GM23338 (cell line): ENCODE measurements at regions not wholly inside any gene's neighbourhood (a gene's known extent, or its start where the extent isn't known, plus 50 kb on each side); places are given as distances from the start of the nearest gene placed in this dataset.

Experiments used
- ATAC-seq: fragments of 200-7000 bp; cut with Tn5 transposase; 3 replicates; pipeline ENCODE4 v1.9.1; 2020
- DNase-seq: peaks from one replicate; pipeline ENCODE4 v3.0.0-alpha.2; 2015; ENCODE audit warnings: low spot score
- H2AFZ ChIP-seq: fragments of 200-600 bp; sonication (generic); 2 replicates; pipeline ENCODE4 v1.8.0; 2016; ENCODE audit warnings: antibody characterized with exemption, mild to moderate bottlenecking, moderate library complexity
- H3F3A ChIP-seq: fragments of 200-600 bp; sonication (generic); replicated peaks from 2 replicates; pipeline ENCODE4 v1.8.0; 2017; ENCODE audit warnings: antibody characterized with exemption, mixed run types, low read depth
- H3K27ac ChIP-seq: fragments of 200-600 bp; sonication (generic); 2 replicates; pipeline ENCODE4 v1.6.1; 2016; ENCODE audit warnings: low read depth
- H3K27me3 ChIP-seq: fragments of 200-600 bp; sonication (generic); 2 replicates; pipeline ENCODE4 v1.8.0; 2016; ENCODE audit warnings: mild to moderate bottlenecking, mixed run types, moderate library complexity; ENCODE audit not compliant: insufficient read depth
- H3K36me3 ChIP-seq: fragments of 200-600 bp; sonication (generic); 2 replicates; pipeline ENCODE4 v1.8.0; 2016; ENCODE audit warnings: mild to moderate bottlenecking; ENCODE audit not compliant: insufficient read depth
- H3K4me1 ChIP-seq: fragments of 200-600 bp; sonication (generic); 2 replicates; pipeline ENCODE4 v1.8.0; 2016; ENCODE audit warnings: mild to moderate bottlenecking, moderate library complexity; ENCODE audit not compliant: insufficient read depth
- H3K4me2 ChIP-seq: fragments of 200-600 bp; sonication (generic); 2 replicates; pipeline ENCODE4 v1.7.1; 2017; ENCODE audit warnings: mixed run types
- H3K4me3 ChIP-seq: fragments of 200-600 bp; sonication (generic); 2 replicates; pipeline ENCODE4 v1.6.1; 2016; ENCODE audit warnings: mixed run types
- H3K79me2 ChIP-seq: fragments of 200-600 bp; sonication (generic); replicated peaks from 2 replicates; pipeline ENCODE4 v1.8.0; 2017; ENCODE audit warnings: mild to moderate bottlenecking; ENCODE audit not compliant: insufficient read depth
- H3K9me2 ChIP-seq: fragments of 200-600 bp; sonication (generic); 2 replicates; pipeline ENCODE4 v1.8.0; 2017; ENCODE audit not compliant: insufficient read depth
- H4K20me1 ChIP-seq: fragments of 200-600 bp; sonication (generic); replicated peaks from 2 replicates; pipeline ENCODE4 v1.8.0; 2017; ENCODE audit warnings: mild to moderate bottlenecking; ENCODE audit not compliant: insufficient read depth
- H3K27ac Mint-ChIP-seq: 2 replicates; pipeline ENCODE4 v1.8.0; 2020; ENCODE audit warnings: inconsistent platforms, mild to moderate bottlenecking, moderate library complexity, mixed read lengths
- H3K27me3 Mint-ChIP-seq: 3 replicates; pipeline ENCODE4 v1.8.0; 2022; ENCODE audit warnings: low read depth, mild to moderate bottlenecking, moderate library complexity, mixed read lengths, inconsistent platforms; ENCODE audit not compliant: insufficient read depth, poor library complexity
- H3K36me3 Mint-ChIP-seq: 3 replicates; pipeline ENCODE4 v1.8.0; 2021; ENCODE audit warnings: low read depth, mild to moderate bottlenecking, inconsistent platforms, moderate library complexity, mixed read lengths
- H3K4me1 Mint-ChIP-seq: 3 replicates; pipeline ENCODE4 v1.8.0; 2020; ENCODE audit warnings: mild to moderate bottlenecking, inconsistent platforms, mixed read lengths
- H3K4me3 Mint-ChIP-seq: 3 replicates; pipeline ENCODE4 v1.8.0; 2021; ENCODE audit warnings: moderate library complexity, mild to moderate bottlenecking, inconsistent platforms, mixed read lengths
- H3K9me3 Mint-ChIP-seq: 3 replicates; pipeline ENCODE4 v1.8.0; 2020; ENCODE audit warnings: moderate library complexity, mild to moderate bottlenecking, inconsistent platforms, mixed read lengths
- CTCF ChIP-seq, 2 experiments: fragments of 200-600 bp in 1 of 2; sonication (generic) in 1 of 2; conservative IDR thresholded peaks; 2 replicates each; pipeline versions ENCODE4 v1.5.1 to v1.6.1; 2016 to 2017; ENCODE audit warnings: antibody characterized with exemption in 2 of 2, low read depth in 2 of 2, mild to moderate bottlenecking in 2 of 2, moderate library complexity in 1 of 2
- ETS1 ChIP-seq: IDR thresholded peaks from 2 replicates; pipeline ENCODE4 v1.6.1; 2016; ENCODE audit warnings: antibody characterized with exemption
- JUNB ChIP-seq: IDR thresholded peaks from one replicate; pipeline ENCODE4 v1.6.1; 2016; ENCODE audit warnings: antibody characterized with exemption; ENCODE audit not compliant: unreplicated experiment
- POLR2AphosphoS5 ChIP-seq: IDR thresholded peaks from 2 replicates; pipeline ENCODE4 v1.6.1; 2016; ENCODE audit warnings: antibody characterized with exemption, low read depth
- STAT1 ChIP-seq: IDR thresholded peaks from one replicate; pipeline ENCODE4 v1.6.1; 2016; ENCODE audit warnings: antibody characterized with exemption; ENCODE audit not compliant: unreplicated experiment
- ZNF331 ChIP-seq: fragments of 250-450 bp; sonication (Bioruptor Pico); IDR thresholded peaks from 2 replicates; pipeline ENCODE4 v1.5.0; 2020; ENCODE audit warnings: low read depth, mild to moderate bottlenecking, moderate library complexity
- ZNF462 ChIP-seq: fragments of 250-450 bp; sonication (Bioruptor Pico); IDR thresholded peaks from 2 replicates; pipeline ENCODE4 v1.5.0; 2020; ENCODE audit warnings: mild to moderate bottlenecking, moderate library complexity

- no peak for TF ChIP-seq ZNF462
- no peak for TF ChIP-seq JUNB
- no peak for TF ChIP-seq ETS1
Observed at GRCh38 chrX:95703696-95704095, 980.9 kb upstream of the DIAPH2 start (continued).

GRCh38 chrX:95716841-95717240 is 967.8 kb upstream of the DIAPH2 start:
- H3K79me2 ChIP-seq: no peaks in the 10 kb centered on the region
- peaks cover 13% of the 10 kb centered on the region; the same call in 2 of the 3 replicates for H3K4me1 Mint-ChIP-seq
- no peaks in the 10 kb centered on the region for H3K36me3 ChIP-seq
- no peak overlapping the region for H3K27ac ChIP-seq
- no peaks in the 10 kb centered on the region for H3K4me1 ChIP-seq
- no peak overlapping the region for H3K4me3 Mint-ChIP-seq
- H3K27ac Mint-ChIP-seq: no peak overlapping the region
- H3K4me2 ChIP-seq: no peak overlapping the region
- no peak overlapping the region for H2AFZ ChIP-seq
- H3K9me2 ChIP-seq: no peaks in the 10 kb centered on the region
- no peaks in the 10 kb centered on the region for H3K27me3 ChIP-seq
- no peaks in the 10 kb centered on the region; the same call in 2 of the 3 replicates for H3K9me3 Mint-ChIP-seq
- ATAC-seq (no peak), DNase-seq (no peak)
- no peaks in the 10 kb centered on the region; the same call in 2 of the 3 replicates for H3K36me3 Mint-ChIP-seq
- no peak overlapping the region for H3K4me3 ChIP-seq
- no peaks in the 10 kb centered on the region for H3F3A ChIP-seq
- no peaks in the 10 kb centered on the region for H3K27me3 Mint-ChIP-seq
- no peaks in the 10 kb centered on the region for H4K20me1 ChIP-seq
- no peak for TF ChIP-seq STAT1
- TF ChIP-seq ZNF331 (CRISPR knock-in tag): no peak
- no peak for TF ChIP-seq POLR2AphosphoS5
- no peak for TF ChIP-seq ZNF462
- TF ChIP-seq CTCF (conservative IDR thresholded peaks at IDR 0.05; ENCODE audit: low read depth in 2 of 2): no peak
